GM19238 (cell line): ENCODE measurements at regions not wholly inside any gene's neighbourhood (a gene's known extent, or its start where the extent isn't known, plus 50 kb on each side); places are given as distances from the start of the nearest gene placed in this dataset.
A peak's percentile ranks its signal among the peaks of the same experiment; 100 is the strongest.

ENCODE experiments used
- DNase-seq: peaks from one replicate; pipeline ENCODE4 v3.0.0; 2011; ENCODE audit warnings: low spot score; ENCODE audit not compliant: insufficient read length

- peak; percentile 56 for DNase-seq
Observed at GRCh38 chr17:72407336-72407909, 286.6 kb downstream of the SOX9 start.

GRCh38 chr17:72407931-72408330 lies 287.1 kb downstream of the SOX9 start:
- no peak for DNase-seq

GRCh38 chr17:72408641-72409040 lies 287.8 kb downstream of the SOX9 start:
- no peak for DNase-seq

- no peak for DNase-seq
Observed at GRCh38 chr17:72409405-72410002, 288.7 kb downstream of the SOX9 start.

GRCh38 chr17:72411124-72411563 lies 290.3 kb downstream of the SOX9 start:
- no peak for DNase-seq

- DNase-seq, result no peak
Observed at GRCh38 chr17:72412650-72413076, 291.8 kb downstream of the SOX9 start.

- DNase-seq, result no peak
Observed at GRCh38 chr17:72413077-72414031, 292.5 kb downstream of the SOX9 start.

GRCh38 chr17:72414032-72414396 lies 293.2 kb downstream of the SOX9 start:
- no peak for DNase-seq

GRCh38 chr17:72414967-72415853 lies 294.4 kb downstream of the SOX9 start:
- DNase-seq, result no peak

GRCh38 chr17:72416054-72416675 lies 295.3 kb downstream of the SOX9 start:
- DNase-seq, result no peak

- DNase-seq, result no peak
Observed at GRCh38 chr17:72416905-72417304, 296.1 kb downstream of the SOX9 start.

GRCh38 chr17:72417627-72418026 lies 296.8 kb downstream of the SOX9 start:
- no peak for DNase-seq

GRCh38 chr17:72419866-72420774 lies 299.3 kb downstream of the SOX9 start:
- peak; percentile 70 for DNase-seq

GRCh38 chr17:72420775-72421127 lies 299.9 kb downstream of the SOX9 start:
- no peak for DNase-seq

GRCh38 chr17:72421128-72422092 lies 300.6 kb downstream of the SOX9 start:
- DNase-seq, result peak; percentile 74

GRCh38 chr17:72422204-72422504 lies 301.3 kb downstream of the SOX9 start:
- no peak for DNase-seq

GRCh38 chr17:72422505-72423285 lies 301.9 kb downstream of the SOX9 start:
- DNase-seq, result peak; percentile 38

GRCh38 chr17:72423286-72423589 lies 302.4 kb downstream of the SOX9 start:
- no peak for DNase-seq
